ENCODE measurements at regions not wholly inside any gene's neighbourhood (a gene's known extent, or its start where the extent isn't known, plus 50 kb on each side); places are given as distances from the start of the nearest gene placed in this dataset.

DNA sequence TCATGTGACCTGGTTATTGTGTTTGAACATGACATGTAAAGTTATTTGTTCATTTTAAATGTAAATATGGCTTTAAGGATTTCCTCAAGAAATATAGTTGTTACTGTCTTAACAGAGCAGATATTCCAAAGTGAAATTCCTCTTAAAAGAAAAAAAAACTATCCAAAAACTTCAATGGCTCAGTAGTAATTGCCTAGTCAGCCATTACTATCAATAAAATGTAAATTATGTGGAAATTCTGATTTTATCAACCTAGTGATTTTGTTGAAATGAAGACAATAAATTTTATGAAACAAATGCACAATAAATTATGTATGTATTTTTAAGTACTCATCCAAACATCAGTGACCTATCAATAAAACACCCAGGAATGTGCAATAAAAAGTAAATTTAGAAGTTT lies 463.3 kb downstream of the TENT5A start:
- no peak overlapping the region for H3K4me2 ChIP-seq (replicated peaks; ENCODE audit: extremely low read depth, low read length, poor library complexity, severe bottlenecking)

GRCh38 chr6:81265106-81265505 lies 487.4 kb downstream of the TENT5A start:
- H3K4me2 ChIP-seq (replicated peaks; ENCODE audit: extremely low read depth, low read length, poor library complexity, severe bottlenecking), result no peak overlapping the region
- Mint-ChIP-seq H3K27me3 (ENCODE audit: low read depth in 3 of 3) (peaks cover 0 to 3% (median 1%) of the 10 kb centered on the region in 3 donors), H3K36me3 (no peaks in the 10 kb centered on the region), H3K4me1 (no peaks in the 10 kb centered on the region), H3K4me3 (no peak overlapping the region), H3K27ac (no peak overlapping the region), H3K9me3 (peaks cover 3 to 17% (median 5%) of the 10 kb centered on the region in 7 donors)
- no peaks in the 10 kb centered on the region for H3K4me1 ChIP-seq (ENCODE audit: control insufficient read depth in 1 of 2, insufficient read depth in 2 of 2, low read length in 2 of 2)
- H3K9me3 ChIP-seq (replicated peaks in 1 of 2; ENCODE audit: control insufficient read depth in 1 of 2, insufficient read depth in 1 of 2, low read length in 2 of 2), result peaks cover 10 to 14% of the 10 kb centered on the region in 2 donors
- DNase-seq, result no peak
- no peaks in the 10 kb centered on the region for H3K27me3 ChIP-seq (ENCODE audit: control insufficient read depth in 2 of 2, insufficient read depth in 2 of 2, low read length in 2 of 2)
- H3K27ac ChIP-seq (ENCODE audit: low read depth in 1 of 2, low read length in 2 of 2), result no peak overlapping the region
- intact Hi-C loops (cut with micrococcal nuclease), result no loop called here
- H3K9ac ChIP-seq (ENCODE audit: insufficient read depth, low read length, poor library complexity, severe bottlenecking), result no peak overlapping the region
- no peak overlapping the region for H2AFZ ChIP-seq (ENCODE audit: insufficient read depth, low read depth, low read length, poor library complexity, severe bottlenecking)
- H4K20me1 ChIP-seq (ENCODE audit: insufficient read depth, low read length), result no peaks in the 10 kb centered on the region
- H3K4me3 ChIP-seq (replicated peaks in 1 of 3; ENCODE audit: low read depth in 2 of 3, low read length in 3 of 3), result no peak overlapping the region
- no peak for TF ChIP-seq CTCF (IDR thresholded peaks at IDR 0.05)
- WGBS (ENCODE audit: insufficient coverage), result 91% methylated on average over 3 of the region's 4 CpGs
- H3K79me2 ChIP-seq (ENCODE audit: insufficient read depth, low read length), result no peaks in the 10 kb centered on the region
- H3K36me3 ChIP-seq (replicated peaks in 1 of 2; ENCODE audit: control insufficient read depth in 1 of 2, insufficient read depth in 2 of 2, low read length in 2 of 2), result no peaks in the 10 kb centered on the region

More for the DNA sequence above, 463.3 kb downstream of the TENT5A start:
- H3K4me3 Mint-ChIP-seq, result no peak overlapping the region
- Histone ChIP-seq H3K4me1 (ENCODE audit: control insufficient read depth in 1 of 2, insufficient read depth in 2 of 2, low read length in 2 of 2) (no peaks in the 10 kb centered on the region), H3K36me3 (replicated peaks in 1 of 2; ENCODE audit: control insufficient read depth in 1 of 2, insufficient read depth in 2 of 2, low read length in 2 of 2) (no peaks in the 10 kb centered on the region), H3K27me3 (ENCODE audit: control insufficient read depth in 2 of 2, insufficient read depth in 2 of 2, low read length in 2 of 2) (no peaks in the 10 kb centered on the region), H4K20me1 (ENCODE audit: insufficient read depth, low read length) (no peaks in the 10 kb centered on the region), H3K79me2 (ENCODE audit: insufficient read depth, low read length) (no peaks in the 10 kb centered on the region), H3K27ac (ENCODE audit: low read depth in 1 of 2, low read length in 2 of 2) (no peak overlapping the region), H2AFZ (ENCODE audit: insufficient read depth, low read depth, low read length, poor library complexity, severe bottlenecking) (no peak overlapping the region), H3K9ac (ENCODE audit: insufficient read depth, low read length, poor library complexity, severe bottlenecking) (no peak overlapping the region), H3K4me3 (replicated peaks in 1 of 3; ENCODE audit: low read depth in 2 of 3, low read length in 3 of 3) (no peak overlapping the region), H3K9me3 (replicated peaks in 1 of 2; ENCODE audit: control insufficient read depth in 1 of 2, insufficient read depth in 1 of 2, low read length in 2 of 2) (no peaks in the 10 kb centered on the region)
- peaks cover 0 to 5% (median 3%) of the 10 kb centered on the region in 7 donors for H3K9me3 Mint-ChIP-seq
- no peak for DNase-seq
- intact Hi-C loops (cut with micrococcal nuclease), result no loop called here
- H3K27me3 Mint-ChIP-seq (ENCODE audit: low read depth in 3 of 3), result peaks cover 0 to 3% (median 1%) of the 10 kb centered on the region in 3 donors
- no peaks in the 10 kb centered on the region for H3K4me1 Mint-ChIP-seq
- H3K36me3 Mint-ChIP-seq, result no peaks in the 10 kb centered on the region
- no peak for TF ChIP-seq CTCF (IDR thresholded peaks at IDR 0.05)
- H3K27ac Mint-ChIP-seq, result no peak overlapping the region

All from CD14-positive monocyte (primary cell).